Cardiac septum (tissue), 1 donor: ENCODE measurements at regions not wholly inside any gene's neighbourhood (a gene's known extent, or its start where the extent isn't known, plus 50 kb on each side); places are given as distances from the start of the nearest gene placed in this dataset.
"Not testable (repeated sequence)": the region's sequence is repeated elsewhere in the genome, so short reads cannot be mapped to it uniquely, and the experiment has no call there.

Source experiments
- DNase-seq: peaks from one replicate; pipeline ENCODE4 v3.0.0-alpha.2; 2020; ENCODE audit warnings: low spot score
- intact Hi-C: fragments of 100-400 bp; cut with DNase I; formaldehyde crosslinking; loops from one replicate; pipeline ENCODE4 v1.14.0; 2022
- donor health status: DM: no; HTN: no; CAD: no.

DNA sequence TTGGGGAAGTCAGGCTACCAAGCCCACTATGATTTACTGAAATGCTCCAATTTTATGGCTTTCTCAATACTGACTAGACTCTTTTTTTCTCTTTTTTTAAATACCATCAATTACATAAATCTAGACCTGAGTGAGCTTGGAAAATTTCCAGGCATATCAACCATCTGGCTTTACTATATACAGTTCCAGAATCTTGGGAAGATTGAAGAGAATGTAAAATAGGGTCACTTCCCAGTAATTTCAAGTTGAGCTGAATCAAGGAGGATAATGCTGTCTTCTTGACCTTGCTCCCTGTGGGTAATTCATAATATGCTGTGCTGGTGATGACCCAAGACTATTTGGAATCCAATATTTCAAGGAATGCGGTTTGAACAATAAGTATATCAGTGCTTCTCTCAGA, 108.1 kb downstream of the MAP3K21 start:
- intact Hi-C loops, result no loop called here
- DNase-seq, result no peak

DNA sequence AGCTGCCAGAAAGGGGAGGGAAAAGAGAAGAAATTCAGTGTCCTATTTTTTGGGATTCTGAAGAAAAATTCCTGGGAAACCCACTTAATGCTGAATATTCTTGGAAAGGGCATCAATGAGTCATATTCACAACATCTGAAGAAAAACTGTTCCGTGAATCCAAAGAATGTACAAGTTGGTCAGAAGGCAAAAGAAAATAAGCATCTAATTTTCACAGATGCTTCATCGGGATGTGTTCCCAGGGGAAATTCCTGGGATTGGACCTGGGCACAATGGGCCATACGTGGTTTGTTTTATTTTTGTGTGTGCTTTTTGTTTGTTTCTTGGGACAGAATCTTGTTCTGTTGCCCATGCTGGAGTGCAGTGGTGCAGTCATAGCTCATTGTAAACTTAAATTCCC, 112.2 kb downstream of the MAP3K21 start:
- intact Hi-C loops, result loop anchor here (2.0 kb wide), 2 partner anchors 351 to 627 kb away; no protein-coding TSS in a partner anchor
- DNase-seq, result no peak

DNA sequence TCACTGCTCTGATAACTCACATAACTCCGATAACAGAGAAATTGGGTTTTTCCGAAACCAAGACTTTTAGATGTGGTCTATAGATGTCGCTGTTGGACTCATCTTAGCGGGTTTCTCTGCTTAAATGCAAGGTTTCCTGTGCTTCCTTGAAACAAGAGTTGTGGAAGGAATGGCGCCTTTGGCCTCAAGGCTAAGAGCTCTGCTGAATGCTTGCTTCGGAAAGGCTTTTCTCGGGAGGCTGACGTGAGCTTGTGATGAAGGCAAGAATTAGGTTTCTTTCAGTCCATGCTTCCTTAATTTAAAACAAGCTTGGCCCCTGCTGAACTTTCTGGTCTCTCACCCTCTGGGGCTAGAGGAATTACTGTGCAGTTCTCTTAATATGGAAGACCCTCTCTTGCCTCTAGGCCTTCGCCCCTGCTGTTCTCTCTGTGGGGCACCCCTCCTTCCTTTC, 113.5 kb downstream of the MAP3K21 start:
- no peak for DNase-seq
- intact Hi-C loops, result loop anchor here (2.0 kb wide), 2 partner anchors 350 to 626 kb away; no protein-coding TSS in a partner anchor

DNA sequence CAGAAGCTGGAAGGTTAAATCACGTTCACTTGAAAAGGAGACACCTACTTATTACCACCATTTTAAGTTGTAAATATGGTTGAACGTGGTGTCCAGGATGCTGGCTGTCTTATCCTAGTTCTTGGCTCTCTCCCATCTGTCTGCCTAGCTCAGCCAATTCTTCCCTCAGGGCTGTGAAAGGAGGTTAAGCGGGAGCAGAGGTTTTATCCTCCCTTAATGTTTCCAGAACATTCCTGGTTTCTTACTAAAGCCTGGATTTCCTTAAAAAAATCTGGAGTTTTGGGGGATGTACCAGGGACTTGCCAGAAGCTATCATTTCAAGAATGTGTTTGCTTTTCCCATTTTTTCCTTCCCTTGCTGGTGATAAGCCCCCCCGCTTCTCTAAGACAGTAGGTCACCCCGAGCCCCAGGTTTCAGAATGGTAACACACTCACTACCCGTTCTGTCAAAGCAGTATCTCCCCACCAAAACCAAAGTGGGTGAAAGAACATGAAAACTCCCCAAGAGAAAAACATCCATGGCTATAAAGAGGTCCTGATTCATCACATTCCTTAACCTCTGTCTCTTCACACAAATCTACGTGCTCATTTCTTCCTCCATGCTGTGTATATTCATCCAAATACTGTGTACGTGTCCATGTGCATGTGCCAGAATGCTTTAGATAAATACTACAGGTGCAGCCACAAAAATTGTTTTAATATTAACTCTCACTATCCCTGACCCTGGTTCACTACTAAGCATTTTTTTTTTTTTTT, 114.7 kb downstream of the MAP3K21 start:
- DNase-seq, result no peak
- intact Hi-C loops, result no loop called here

DNA sequence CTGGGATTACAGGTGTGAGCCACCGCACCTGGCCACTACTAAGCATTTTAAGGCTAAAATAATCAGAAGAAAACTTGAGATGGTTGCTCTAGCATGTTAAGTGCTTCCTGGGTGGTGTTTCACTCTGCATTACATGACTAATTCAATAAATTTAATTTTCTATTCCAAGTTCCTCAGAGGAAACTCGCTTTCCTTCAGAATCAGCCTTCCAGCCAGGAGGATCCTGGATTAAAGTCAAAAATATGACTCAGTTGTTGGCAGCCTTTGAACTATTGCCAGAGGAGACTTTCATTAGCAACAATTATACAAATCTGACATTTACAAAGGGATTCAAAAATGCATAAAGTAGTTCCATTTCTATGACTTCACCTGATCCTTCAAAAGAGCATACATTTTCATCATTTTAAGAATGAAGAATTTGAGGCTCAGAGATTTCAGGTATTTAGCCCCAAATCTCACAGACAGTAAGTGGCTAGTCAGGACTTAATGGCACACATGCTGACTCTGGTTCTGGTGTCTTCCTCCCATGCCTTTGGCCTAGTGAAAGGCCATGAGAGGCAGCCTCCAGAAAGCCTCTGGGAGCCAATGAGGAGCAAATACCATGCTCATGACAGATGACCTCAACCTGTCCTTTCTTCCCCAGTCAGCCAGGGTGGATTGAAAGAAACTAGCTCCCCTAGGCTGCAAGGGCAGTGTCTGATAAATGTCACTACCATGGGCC, 115.7 kb downstream of the MAP3K21 start:
- DNase-seq, result no peak
- intact Hi-C loops, result no loop called here

DNA sequence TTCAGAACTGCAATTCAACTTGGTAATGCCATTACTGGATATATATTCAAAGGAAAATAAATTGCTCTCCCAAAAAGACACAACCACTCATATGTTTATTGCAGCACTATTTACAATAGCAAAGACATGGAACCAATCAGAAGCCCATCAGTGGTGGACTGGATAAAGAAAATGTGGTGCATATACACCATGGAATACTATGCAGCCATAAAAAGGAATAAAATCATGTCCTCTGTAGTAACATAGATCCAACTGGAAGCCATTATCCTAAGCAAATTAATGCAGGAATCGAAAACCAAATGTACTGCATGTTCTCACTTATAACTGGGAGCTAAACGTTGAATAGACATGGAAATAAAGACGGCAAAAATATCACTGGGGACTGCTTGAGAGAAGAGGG, 117.0 kb downstream of the MAP3K21 start:
- intact Hi-C loops, result no loop called here
- DNase-seq, result no peak

DNA sequence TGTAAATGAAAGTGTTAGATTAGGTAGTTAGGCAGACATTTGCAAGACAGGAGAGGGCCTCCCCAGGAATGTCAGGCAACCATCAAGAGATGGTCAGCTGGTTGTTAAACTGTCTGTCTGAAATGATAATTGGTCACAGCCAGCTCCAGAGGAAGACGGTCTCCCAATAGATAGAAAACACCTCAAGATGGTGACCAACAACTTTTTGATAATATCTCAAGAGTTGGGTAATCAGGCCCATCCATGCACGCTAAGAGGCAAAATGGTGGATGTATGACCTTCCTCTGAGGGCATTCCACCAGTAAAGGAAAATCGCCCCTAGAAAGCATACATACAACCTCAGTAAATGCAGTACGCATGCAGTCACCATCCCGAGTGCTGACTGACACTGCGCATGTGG, 118.2 kb downstream of the MAP3K21 start:
- DNase-seq, result no peak
- intact Hi-C loops, result no loop called here

DNA sequence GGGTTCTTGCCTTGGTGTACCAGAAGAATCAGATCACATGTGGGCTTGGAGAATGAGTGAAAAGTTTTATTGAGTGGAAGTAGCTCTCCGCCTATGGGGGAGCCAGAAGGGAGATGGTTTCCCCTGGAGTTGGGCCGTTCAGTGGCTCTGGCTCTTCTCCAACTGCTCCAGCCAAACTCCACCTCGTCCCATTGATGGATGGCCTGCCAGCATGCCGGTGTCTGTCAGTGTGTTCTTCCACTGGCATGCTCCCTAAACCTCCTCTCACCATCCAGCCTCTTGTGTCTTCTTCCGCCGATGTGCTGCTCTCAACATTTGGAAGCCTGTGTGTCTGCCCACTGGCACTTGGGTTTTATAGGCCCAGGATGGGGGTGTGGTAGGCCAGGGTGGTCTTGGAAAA, 119.4 kb downstream of the MAP3K21 start:
- intact Hi-C loops, result no loop called here
- DNase-seq, result no peak

DNA sequence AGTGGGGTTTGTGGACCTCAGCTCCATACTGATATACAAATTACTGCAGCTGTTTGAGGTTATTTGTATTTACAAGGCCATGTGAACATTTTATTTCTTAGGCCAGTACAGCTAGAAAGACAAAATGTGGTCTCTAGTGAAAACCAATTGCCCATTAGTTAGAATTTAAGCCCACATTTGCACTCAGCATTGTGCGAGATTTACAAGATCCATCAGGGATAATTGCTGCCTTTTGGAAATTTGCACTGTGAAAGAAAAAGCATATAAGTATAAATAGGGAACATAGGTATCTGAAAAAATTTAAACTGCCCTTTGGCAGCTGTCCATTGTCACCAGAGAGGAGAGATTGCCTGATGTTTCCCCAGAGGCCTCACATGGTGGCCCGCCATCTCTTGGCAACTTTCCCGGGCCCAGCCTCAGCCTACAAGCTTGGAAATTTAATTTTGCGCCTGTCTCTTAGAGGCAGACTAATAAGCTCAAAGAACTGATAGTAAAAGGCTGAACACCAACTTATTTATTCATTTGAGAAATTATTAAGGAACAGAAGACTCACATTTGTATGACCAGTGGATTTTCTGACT, 120.7 kb downstream of the MAP3K21 start:
- no peak for DNase-seq
- intact Hi-C loops, result no loop called here

DNA sequence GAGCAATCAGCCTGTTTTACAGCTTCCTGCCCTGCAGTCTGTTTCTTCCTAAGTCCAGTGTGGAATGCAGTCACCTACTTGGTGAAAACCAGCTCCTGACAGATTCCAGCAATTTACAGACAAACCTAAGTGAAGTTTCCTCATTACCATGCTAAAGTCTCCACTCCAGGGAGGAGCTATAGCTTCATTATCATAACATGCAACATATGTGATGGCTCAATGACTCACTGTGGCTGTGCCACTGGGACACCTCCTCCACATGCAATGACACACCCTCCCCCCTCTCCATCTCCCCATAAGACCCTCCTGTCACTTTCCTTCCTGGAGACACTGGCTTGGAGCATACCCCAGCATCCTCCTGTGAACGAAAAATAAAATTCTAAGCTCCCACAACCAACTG, 125.2 kb downstream of the MAP3K21 start:
- intact Hi-C loops, result no loop called here
- DNase-seq, result no peak

DNA sequence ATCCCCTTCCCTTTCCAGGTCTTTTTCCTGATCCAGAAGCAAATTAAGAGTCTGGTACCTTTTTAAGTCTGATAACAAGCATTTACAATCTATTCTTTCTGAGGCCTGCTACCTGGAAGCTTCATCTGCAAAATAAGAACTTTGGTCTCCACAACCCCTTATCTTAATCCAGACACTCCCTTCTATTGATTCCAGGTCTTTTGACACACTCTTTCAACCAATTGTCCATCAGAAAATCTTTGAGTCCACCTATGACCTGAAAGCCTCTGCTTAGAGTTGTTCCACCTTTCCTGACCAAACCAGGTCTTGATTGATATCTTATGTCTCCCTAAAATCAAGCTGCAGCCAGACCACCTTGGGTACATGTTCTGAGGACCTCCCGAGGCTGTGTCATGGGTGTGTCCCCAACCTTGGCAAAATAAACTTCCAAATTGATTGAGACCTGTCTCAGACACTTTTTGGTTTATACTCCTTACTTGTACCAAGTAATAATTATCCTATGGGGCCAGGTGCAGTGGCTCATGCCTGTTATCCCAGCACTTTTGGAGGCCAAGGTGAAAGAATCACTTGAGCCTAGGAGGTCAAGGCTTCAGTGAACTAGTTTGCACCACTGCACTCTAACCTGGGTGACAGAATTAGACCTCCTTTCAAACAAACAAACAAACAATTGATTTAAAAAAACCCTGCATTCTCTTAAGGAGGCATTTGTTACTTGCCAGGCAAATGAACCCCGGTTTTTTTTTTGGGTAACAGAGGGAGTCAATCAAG, 126.1 kb downstream of the MAP3K21 start:
- DNase-seq, result no peak
- intact Hi-C loops, result no loop called here

DNA sequence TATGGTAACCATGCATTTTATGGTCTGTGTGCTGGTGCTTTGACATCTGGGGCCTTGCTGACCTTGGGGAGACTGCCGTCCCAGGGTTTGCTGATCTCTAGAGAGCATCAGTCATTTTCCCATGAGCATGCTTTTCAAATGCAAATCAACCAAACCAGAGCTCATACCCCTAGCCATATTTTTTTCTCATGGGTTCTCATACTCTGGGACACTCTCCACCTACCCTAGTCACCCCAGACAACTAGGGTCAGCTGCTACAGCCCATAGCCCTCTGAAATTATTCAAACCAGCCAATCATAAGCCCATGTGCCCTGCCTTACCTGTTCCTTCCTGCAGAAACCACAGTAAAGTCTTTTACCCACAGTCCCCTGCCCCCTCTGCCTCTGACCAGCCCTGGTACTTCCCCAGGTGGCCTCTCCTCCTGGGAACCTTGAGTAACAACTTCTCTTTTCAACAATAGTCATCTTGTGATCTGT, 132.0 kb downstream of the MAP3K21 start:
- intact Hi-C loops, result no loop called here
- no peak for DNase-seq

DNA sequence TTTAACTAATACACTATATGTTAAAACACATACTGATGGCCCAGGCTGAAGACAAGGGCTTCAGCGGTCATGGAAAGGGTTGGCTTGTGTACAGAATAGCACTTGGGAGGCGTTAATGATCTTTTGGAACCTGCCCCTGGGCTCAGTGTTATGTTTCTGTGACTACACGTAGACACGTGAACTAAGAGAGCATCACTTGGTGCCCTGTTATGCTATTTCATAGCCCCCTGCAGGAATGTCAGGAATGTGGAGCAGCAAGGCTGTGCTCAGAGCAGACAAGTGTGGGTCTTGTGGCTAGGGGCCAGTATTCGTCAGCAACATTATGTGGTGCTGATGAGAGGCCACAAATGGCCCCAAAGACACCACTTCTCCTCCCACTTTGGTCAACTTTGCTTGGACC, 132.4 kb downstream of the MAP3K21 start:
- no peak for DNase-seq
- intact Hi-C loops, result no loop called here

DNA sequence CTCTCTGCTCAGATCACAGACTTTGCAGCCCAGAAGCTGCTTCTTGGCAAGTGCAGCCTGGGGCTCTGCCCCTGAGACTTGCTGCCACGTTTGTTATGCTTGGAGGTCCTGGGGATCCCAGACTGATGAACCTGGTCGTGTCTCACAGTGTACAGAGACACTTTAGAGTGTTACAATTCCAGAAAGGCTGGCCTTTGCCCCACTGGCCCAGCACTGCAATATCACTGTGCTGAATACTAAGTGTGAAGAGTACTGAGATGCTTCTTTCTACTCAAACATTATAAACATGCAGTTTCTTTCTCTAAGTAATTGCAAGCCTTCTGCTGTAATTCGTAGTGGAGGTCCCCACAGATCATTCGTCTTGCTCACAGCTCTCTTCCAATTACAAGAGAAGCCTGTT, 133.2 kb downstream of the MAP3K21 start:
- intact Hi-C loops, result no loop called here
- no peak for DNase-seq

DNA sequence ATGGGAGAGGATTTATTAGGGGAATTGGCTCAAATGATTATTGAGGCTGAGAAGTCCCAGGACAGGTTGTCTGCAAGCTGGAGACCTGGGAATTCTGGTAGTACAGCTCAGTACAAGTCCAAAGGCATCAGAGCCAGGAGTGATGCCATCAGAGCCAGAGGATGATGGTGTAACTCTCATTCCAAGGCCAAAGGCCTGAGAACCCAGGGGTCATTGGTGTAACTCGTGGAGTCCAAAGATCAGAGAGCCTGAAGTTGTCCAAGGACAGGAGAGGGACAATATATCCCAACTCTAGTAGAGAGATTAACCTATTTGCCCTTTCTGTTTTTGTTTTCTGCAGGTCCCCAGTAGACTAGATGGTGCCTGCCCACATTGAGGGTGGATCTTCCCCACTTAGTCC, 134.3 kb downstream of the MAP3K21 start:
- no peak for DNase-seq
- intact Hi-C loops, result no loop called here

DNA sequence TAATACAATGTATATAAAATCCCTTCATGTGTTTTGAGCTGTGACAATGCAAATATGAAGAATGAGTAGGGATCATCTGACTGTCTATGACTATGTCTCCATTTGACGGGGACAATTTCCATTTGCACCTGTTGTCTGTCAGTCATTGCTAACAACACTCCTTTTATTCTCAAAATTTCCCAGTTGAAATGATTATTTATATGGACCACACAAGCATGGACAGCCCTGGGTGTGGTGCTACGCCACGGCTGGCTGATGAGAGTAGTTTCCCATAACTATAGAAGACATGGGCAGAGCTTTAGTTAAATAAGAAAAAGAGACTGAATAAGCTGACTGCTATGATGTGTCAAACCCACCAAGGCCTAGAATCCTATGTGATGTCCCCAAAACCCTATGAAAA, 135.8 kb downstream of the MAP3K21 start:
- no peak for DNase-seq
- intact Hi-C loops, result no loop called here

DNA sequence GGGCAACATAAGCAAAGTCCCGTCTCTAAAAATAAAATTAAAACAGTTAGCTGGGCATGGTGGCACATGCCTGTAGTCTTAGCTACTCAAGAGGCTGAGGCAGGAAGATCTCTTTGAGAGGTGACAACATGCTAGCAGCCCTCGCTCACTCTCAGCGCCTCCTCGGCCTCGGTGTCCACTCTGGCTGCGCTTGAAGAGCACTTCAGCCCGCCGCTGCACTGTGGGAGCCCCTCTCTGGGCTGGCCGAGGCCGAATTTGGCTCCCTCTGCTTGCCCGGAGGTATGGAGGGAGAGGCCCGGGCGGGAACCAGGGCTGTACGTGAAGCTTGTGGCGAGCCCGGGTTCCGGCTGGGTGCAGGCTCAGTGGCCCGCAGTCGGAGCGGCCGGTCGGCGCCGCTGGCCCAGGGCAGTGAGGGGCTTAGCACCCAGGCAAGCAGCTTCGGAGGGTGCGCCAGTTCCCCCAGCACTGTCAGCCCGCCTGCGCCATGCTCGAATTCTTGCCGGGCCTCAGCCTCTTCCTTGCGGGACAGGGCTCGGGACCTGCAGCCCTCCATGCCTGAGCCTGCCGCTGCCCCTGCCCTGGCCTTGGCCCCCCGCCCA, 138.3 kb downstream of the MAP3K21 start:
- intact Hi-C loops, result no loop called here
- DNase-seq, result no peak

DNA sequence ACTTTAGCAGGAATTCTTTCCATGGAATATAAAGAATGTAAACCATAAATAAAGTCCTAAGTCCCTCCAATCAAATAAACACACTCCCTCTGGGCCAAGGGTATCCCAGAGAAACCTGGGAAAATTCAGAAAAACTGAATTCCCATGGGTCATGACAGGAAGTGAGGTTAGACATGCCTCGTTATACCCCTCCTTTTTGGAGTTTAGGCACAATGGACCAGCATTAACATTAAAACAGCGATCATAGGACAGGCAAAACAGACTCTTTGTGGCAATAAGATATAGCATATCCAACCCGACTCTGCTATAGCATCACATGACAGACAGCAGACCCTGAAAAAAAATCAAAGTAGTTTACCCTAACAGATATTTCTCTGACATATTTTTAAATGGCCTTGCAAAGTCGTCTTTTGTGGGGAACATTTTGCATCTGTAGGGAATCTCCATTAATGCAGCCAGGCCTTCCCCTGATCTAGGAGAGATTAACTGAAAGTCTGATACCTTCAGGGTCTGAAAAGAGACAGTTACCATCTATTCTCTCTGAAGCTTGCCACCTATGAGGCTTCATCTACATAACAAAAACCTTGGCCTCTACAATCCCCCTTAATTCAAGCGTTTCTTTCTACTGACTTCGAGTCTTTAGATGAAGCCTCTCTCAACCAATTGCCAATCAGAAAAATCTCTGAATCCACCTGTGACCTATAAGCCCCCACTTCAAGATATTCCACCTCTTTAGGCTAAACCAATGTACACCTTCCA, 143.0 kb upstream of the KCNK1 start:
- DNase-seq, result no peak
- intact Hi-C loops, result no loop called here

DNA sequence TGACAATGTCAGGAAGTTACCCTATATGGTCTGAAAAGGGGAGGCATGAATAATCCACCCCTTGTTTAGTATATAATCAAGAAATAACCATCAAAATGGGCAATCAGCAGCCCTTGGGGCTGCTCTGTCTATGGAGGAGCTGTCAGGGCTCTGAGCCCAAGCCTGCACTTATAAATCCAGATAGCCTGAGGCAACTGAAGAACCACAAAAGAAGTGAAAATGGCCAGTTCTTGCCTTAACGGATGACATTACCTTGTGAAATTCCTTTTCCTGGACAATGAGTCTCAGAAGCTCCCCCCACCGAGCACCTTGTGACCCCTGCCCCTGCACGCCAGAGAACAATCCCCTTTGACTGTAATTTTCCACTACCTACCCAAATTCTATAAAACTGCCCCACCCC, 142.1 kb upstream of the KCNK1 start:
- DNase-seq, intact Hi-C loops: not testable (repeated sequence)
